GM23248 (cell line): ENCODE measurements at regions not wholly inside any gene's neighbourhood (a gene's known extent, or its start where the extent isn't known, plus 50 kb on each side); places are given as distances from the start of the nearest gene placed in this dataset.

ENCODE experiments used
- DNase-seq: peaks from one replicate; pipeline ENCODE4 v3.0.0-alpha.2; 2015
- H2AFZ ChIP-seq: fragments of 200-600 bp; sonication (generic); 2 replicates; pipeline ENCODE4 v1.6.1; 2016; ENCODE audit warnings: antibody characterized with exemption
- H3F3A ChIP-seq: fragments of 200-600 bp; sonication (generic); 2 replicates; pipeline ENCODE4 v1.6.1; 2016; ENCODE audit warnings: mild to moderate bottlenecking, antibody characterized with exemption, mixed run types; ENCODE audit not compliant: insufficient read depth
- H3K27ac ChIP-seq: fragments of 200-600 bp; sonication (generic); 2 replicates; pipeline ENCODE4 v1.5.1; 2016; ENCODE audit warnings: mild to moderate bottlenecking
- H3K27me3 ChIP-seq: fragments of 200-600 bp; sonication (generic); replicated peaks from 2 replicates; pipeline ENCODE4 v1.6.1; 2016; ENCODE audit warnings: mild to moderate bottlenecking; ENCODE audit not compliant: insufficient read depth
- H3K36me3 ChIP-seq: fragments of 200-600 bp; sonication (generic); 2 replicates; pipeline ENCODE4 v1.6.1; 2016; ENCODE audit warnings: low read depth, mild to moderate bottlenecking
- H3K4me1 ChIP-seq: fragments of 200-600 bp; sonication (generic); 2 replicates; pipeline ENCODE4 v1.6.1; 2016; ENCODE audit warnings: mild to moderate bottlenecking; ENCODE audit not compliant: insufficient read depth
- H3K4me2 ChIP-seq: fragments of 200-600 bp; sonication (generic); one replicate; pipeline ENCODE4 v1.6.1; 2016; ENCODE audit warnings: mild to moderate bottlenecking; ENCODE audit not compliant: unreplicated experiment
- H3K4me3 ChIP-seq: fragments of 200-600 bp; sonication (generic); 2 replicates; pipeline ENCODE4 v1.5.1; 2016; ENCODE audit warnings: mild to moderate bottlenecking
- H3K79me2 ChIP-seq: fragments of 200-600 bp; sonication (generic); 2 replicates; pipeline ENCODE4 v1.6.1; 2016; ENCODE audit warnings: mild to moderate bottlenecking; ENCODE audit not compliant: insufficient read depth
- H3K9ac ChIP-seq: fragments of 200-600 bp; sonication (generic); 2 replicates; pipeline ENCODE4 v1.6.1; 2016; ENCODE audit warnings: mild to moderate bottlenecking
- H3K9me2 ChIP-seq: fragments of 200-600 bp; sonication (generic); 2 replicates; pipeline ENCODE4 v1.6.1; 2016; ENCODE audit warnings: mixed run types, mild to moderate bottlenecking, moderate library complexity; ENCODE audit not compliant: insufficient read depth
- H3K9me3 ChIP-seq: fragments of 200-600 bp; sonication (generic); one replicate; pipeline ENCODE4 v1.6.1; 2017; ENCODE audit warnings: low read depth
- H4K20me1 ChIP-seq: fragments of 200-600 bp; sonication (generic); 2 replicates; pipeline ENCODE4 v1.6.0; 2016; ENCODE audit not compliant: insufficient read depth
- EZH2 ChIP-seq: fragments of 200-600 bp; sonication (generic); IDR thresholded peaks from 2 replicates; pipeline ENCODE4 v1.6.1; 2018; ENCODE audit warnings: antibody characterized with exemption, mild to moderate bottlenecking; ENCODE audit not compliant: insufficient read depth, poor library complexity, severe bottlenecking
- EZH2phosphoT487 ChIP-seq: fragments of 200-600 bp; sonication (generic); IDR thresholded peaks from 2 replicates; pipeline ENCODE4 v1.6.1; 2018; ENCODE audit warnings: antibody characterized with exemption, moderate library complexity, mild to moderate bottlenecking, low read depth; ENCODE audit not compliant: insufficient read depth
- WGBS, 2 experiments: methylation state at CpG; one replicate each; pipeline ENCODE4 v1.1.6; 2015 to 2017; ENCODE audit warnings: low lambda C conversion rate in 2 of 2, low coverage in 1 of 2; ENCODE audit errors: missing lambda C conversion rate in 2 of 2; 5-methylcytosine and 5-hydroxymethylcytosine counted together
- in situ Hi-C: fragments of 300-500 bp; cut with MboI; formaldehyde crosslinking; loops from 2 replicates; pipeline ENCODE4 v1.15.0; 2020

GRCh38 chr7:113677811-113678210 lies 241.0 kb downstream of the PPP1R3A start:
- H3K36me3 ChIP-seq, result no peaks in the 10 kb centered on the region
- H3K27ac ChIP-seq, result no peak overlapping the region
- no peaks in the 10 kb centered on the region for H4K20me1 ChIP-seq
- H3K27me3 ChIP-seq, result no peaks in the 10 kb centered on the region
- H3K79me2 ChIP-seq, result no peaks in the 10 kb centered on the region
- H3K4me1 ChIP-seq, result no peaks in the 10 kb centered on the region
- H3K4me2 ChIP-seq, result no peak overlapping the region
- H3K4me3 ChIP-seq, result no peak overlapping the region
- no peaks in the 10 kb centered on the region for H3F3A ChIP-seq
- DNase-seq, result no peak
- H3K9me3 ChIP-seq, result no peaks in the 10 kb centered on the region
- 9 to 22% methylated on average over 3 of the region's 3 CpGs for WGBS, 2 experiments
- in situ Hi-C loops, result loop anchor here (25.0 kb wide), 2 partner anchors 666 to 1116 kb away; no protein-coding TSS in a partner anchor
- H3K9ac ChIP-seq, result no peak overlapping the region
- TF ChIP-seq EZH2 (no peak), EZH2phosphoT487 (no peak)
- H3K9me2 ChIP-seq, result no peaks in the 10 kb centered on the region
- no peak overlapping the region for H2AFZ ChIP-seq

- no peak overlapping the region for H3K9ac ChIP-seq
- H3F3A ChIP-seq, result no peaks in the 10 kb centered on the region
- no peak for DNase-seq
- no peaks in the 10 kb centered on the region for H4K20me1 ChIP-seq
- no peaks in the 10 kb centered on the region for H3K27me3 ChIP-seq
- H2AFZ ChIP-seq, result no peak overlapping the region
- in situ Hi-C loops, result no loop called here
- WGBS, 2 experiments, result 42 to 48% methylated on average over 1 of the region's 1 CpG
- H3K79me2 ChIP-seq, result no peaks in the 10 kb centered on the region
- H3K9me2 ChIP-seq, result no peaks in the 10 kb centered on the region
- no peak for TF ChIP-seq EZH2phosphoT487
- TF ChIP-seq EZH2, result no peak
- H3K4me3 ChIP-seq, result no peak overlapping the region
- H3K4me2 ChIP-seq, result no peak overlapping the region
- H3K4me1 ChIP-seq, result no peaks in the 10 kb centered on the region
- H3K36me3 ChIP-seq, result no peaks in the 10 kb centered on the region
- H3K27ac ChIP-seq, result no peak overlapping the region
- H3K9me3 ChIP-seq, result no peaks in the 10 kb centered on the region
These were observed 253.9 kb downstream of the PPP1R3A start for GRCh38 chr7:113664867-113665266.

GRCh38 chr7:113659416-113659815 lies 259.4 kb downstream of the PPP1R3A start:
- no peaks in the 10 kb centered on the region for H3K9me2 ChIP-seq
- H3K79me2 ChIP-seq, result no peaks in the 10 kb centered on the region
- TF ChIP-seq EZH2 (no peak), EZH2phosphoT487 (no peak)
- no peak overlapping the region for H2AFZ ChIP-seq
- H3K4me2 ChIP-seq, result no peak overlapping the region
- no peak overlapping the region for H3K4me3 ChIP-seq
- no peaks in the 10 kb centered on the region for H3K36me3 ChIP-seq
- H3F3A ChIP-seq, result no peaks in the 10 kb centered on the region
- no peaks in the 10 kb centered on the region for H3K9me3 ChIP-seq
- H4K20me1 ChIP-seq, result no peaks in the 10 kb centered on the region
- H3K27ac ChIP-seq, result no peak overlapping the region
- H3K27me3 ChIP-seq, result no peaks in the 10 kb centered on the region
- DNase-seq, result no peak
- no peaks in the 10 kb centered on the region for H3K4me1 ChIP-seq
- no peak overlapping the region for H3K9ac ChIP-seq
- in situ Hi-C loops, result no loop called here

- Histone ChIP-seq H4K20me1 (no peaks in the 10 kb centered on the region), H3K36me3 (no peaks in the 10 kb centered on the region), H3K9ac (no peak overlapping the region), H3K4me2 (no peak overlapping the region), H3K4me3 (no peak overlapping the region), H3K9me2 (no peaks in the 10 kb centered on the region), H2AFZ (no peak overlapping the region), H3K27ac (no peak overlapping the region), H3F3A (no peaks in the 10 kb centered on the region), H3K79me2 (no peaks in the 10 kb centered on the region), H3K4me1 (no peaks in the 10 kb centered on the region), H3K9me3 (no peaks in the 10 kb centered on the region), H3K27me3 (no peaks in the 10 kb centered on the region)
- TF ChIP-seq EZH2 (no peak), EZH2phosphoT487 (no peak)
- in situ Hi-C loops, result no loop called here
- 0 to 3% methylated on average over 1 of the region's 1 CpG for WGBS, 2 experiments
- no peak for DNase-seq
These were observed 261.2 kb downstream of the PPP1R3A start for GRCh38 chr7:113657603-113658002.

- Histone ChIP-seq H3K79me2 (no peaks in the 10 kb centered on the region), H3K4me3 (no peak overlapping the region), H3K4me1 (no peaks in the 10 kb centered on the region), H3K9me2 (no peaks in the 10 kb centered on the region), H3F3A (no peaks in the 10 kb centered on the region), H3K4me2 (no peak overlapping the region), H3K36me3 (no peaks in the 10 kb centered on the region), H3K27ac (no peak overlapping the region), H2AFZ (no peak overlapping the region), H4K20me1 (no peaks in the 10 kb centered on the region), H3K27me3 (no peaks in the 10 kb centered on the region), H3K9me3 (no peaks in the 10 kb centered on the region), H3K9ac (no peak overlapping the region)
- in situ Hi-C loops, result no loop called here
- TF ChIP-seq EZH2, result no peak
- no peak for TF ChIP-seq EZH2phosphoT487
- DNase-seq, result no peak
- WGBS, 2 experiments, result 47 to 53% methylated on average over 1 of the region's 1 CpG
These were observed 266.3 kb downstream of the PPP1R3A start for GRCh38 chr7:113652501-113652900.
